ENCODE measurements at regions not wholly inside any gene's neighbourhood (a gene's known extent, or its start where the extent isn't known, plus 50 kb on each side); places are given as distances from the start of the nearest gene placed in this dataset.

GRCh38 chr1:244970236-244970743 is 105.9 kb upstream of the HNRNPU start:
- peak in 2 of 6 experiments; percentile 91 to 94 for DNase-seq

DNA sequence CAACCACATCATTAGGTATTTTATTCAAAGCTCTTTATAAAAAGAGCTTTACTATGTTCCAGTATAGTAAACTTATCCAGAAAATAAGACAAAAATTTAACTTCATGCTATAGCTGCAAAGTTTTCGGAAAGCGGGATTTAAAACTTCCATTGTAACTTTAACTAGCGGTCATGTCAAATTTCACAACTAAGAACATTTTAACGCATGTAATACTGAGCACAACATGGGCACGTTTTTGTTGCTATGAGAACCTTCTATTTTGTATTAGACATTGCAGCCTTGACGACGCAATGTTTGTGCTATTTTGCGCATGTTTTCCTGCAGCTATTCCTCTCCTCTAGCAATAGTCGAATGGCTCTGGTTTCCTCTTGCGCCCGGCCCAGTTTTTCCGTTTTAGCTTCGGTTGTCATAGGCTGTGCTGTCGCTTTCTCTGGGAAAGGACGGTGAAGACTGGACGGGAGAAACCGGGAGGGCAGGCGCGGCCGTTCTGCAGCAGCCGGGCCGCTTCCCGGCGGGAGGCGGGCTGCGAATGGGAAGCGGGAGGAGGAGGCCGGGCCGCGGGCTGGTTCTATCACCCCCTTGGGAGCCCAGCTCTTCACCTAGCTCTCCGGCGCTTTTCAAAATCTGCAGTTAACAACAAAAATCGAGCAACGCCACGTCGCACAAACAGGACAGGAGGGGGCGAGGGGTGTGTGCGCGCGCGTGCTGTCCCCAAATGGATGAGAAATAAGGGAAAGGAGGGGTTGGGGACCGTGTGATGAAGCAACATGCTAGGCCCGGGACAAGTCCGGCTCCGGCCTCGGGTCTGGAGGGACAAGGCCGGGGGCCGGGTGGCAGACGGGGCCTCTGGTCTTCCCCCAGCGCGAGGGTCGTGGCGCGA is 105.3 kb upstream of the HNRNPU start:
- DNase-seq = peak; percentile 70 to 92 (median 82)

GRCh38 chr1:244968881-244969280 is 104.5 kb upstream of the HNRNPU start:
- DNase-seq = no peak

DNA sequence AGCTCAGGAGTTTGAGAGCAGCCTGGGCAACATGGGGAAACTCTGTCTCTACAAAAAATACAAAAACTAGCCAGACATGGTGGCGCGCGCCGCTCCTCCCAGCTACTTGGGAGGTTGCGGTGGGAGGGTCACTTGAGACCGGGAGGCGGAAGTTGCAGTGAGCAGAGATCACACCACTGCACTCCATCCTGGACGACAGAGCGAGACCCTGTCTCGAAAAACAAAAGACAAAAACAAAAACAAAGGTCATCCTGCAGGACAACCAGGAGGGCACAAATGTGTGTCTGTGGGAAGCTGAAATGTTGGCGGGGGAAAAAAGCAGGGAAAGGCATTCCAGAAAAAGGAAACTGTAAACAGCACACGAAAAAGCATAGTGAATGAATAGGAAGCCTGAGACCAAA is 104.1 kb upstream of the HNRNPU start:
- DNase-seq = no peak

DNA sequence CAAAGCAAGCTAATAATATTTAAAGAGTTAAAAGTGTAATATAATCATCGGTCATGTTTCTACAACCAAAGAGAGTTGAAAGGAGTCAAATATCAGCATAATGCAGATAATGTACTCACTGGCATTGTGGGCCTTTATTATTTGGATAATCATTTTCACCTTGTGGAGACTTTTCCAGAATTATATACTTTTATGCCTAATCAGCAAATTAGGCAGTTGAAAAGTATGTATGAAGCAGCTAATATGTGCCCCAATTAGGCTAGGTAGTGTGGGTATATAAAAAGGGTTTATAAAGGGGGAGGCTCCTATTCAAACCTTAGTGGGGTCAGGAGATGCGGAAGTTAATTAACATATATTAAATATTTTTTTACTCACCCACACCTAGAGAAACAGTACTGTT is 102.8 kb upstream of the HNRNPU start:
- DNase-seq = no peak

DNA sequence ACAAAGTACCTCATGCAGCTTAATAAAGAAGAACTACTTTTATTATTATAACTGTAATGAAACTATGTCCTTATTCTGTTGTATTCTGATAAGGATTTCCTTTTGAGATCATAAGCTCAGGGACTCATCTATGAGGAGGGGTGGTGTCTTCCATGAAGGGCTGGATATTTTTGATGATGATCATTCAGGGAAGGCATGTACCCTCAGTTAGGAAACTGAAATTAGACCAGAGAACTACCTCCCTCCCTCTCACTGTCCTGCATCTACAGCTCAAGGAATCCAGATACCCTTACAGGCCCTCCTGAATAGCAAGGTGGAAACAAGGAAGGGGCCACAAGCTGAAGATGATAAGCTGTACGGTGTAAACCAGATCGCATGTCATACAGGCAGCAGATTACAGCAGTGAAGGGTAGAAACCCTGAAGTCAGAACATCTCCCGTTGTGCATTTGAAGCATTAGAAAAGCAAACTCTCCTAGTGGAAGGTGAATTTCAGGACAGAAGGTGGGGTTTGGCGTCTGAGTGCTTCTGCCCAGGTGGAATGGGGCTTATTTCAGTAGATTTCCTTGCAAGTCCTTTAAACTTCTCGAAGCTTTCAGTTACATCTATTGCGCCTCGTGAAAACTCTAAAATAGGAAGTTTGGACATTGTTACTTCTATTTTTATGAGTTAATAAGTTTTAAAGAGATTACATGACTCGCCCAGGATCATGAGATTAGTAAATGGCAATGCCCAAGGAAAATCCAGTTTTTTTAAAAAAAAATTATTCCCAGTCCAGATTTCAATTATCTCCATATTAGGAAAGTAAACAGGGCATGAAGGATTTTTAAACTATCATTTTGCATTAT is 101.1 kb upstream of the HNRNPU start:
- no peak for DNase-seq

- peak in 1 of 6 experiments; percentile 23 for DNase-seq
These were observed 100.0 kb upstream of the HNRNPU start for GRCh38 chr1:244964112-244964971.

GRCh38 chr1:244963231-244963826 is 99.0 kb upstream of the HNRNPU start:
- no peak for DNase-seq

DNA sequence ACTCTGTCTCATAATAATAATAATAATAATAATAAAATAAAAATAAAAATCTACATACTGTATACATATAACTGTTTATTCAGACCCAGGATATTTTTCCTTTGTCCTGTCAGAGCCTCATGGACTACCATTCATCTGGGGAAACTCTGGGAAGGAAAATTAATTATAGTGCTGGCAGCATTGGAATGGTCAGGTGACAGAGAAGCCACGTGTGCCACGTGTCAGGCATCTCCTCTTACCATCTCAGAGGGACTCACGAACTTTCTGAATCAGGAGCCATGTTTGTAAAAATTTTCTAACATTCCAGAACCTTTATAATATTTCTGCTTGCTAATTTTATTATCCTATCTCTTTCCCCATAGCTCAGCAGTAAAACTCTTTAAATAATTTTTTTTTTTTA is 97.8 kb upstream of the HNRNPU start:
- no peak for DNase-seq

DNA sequence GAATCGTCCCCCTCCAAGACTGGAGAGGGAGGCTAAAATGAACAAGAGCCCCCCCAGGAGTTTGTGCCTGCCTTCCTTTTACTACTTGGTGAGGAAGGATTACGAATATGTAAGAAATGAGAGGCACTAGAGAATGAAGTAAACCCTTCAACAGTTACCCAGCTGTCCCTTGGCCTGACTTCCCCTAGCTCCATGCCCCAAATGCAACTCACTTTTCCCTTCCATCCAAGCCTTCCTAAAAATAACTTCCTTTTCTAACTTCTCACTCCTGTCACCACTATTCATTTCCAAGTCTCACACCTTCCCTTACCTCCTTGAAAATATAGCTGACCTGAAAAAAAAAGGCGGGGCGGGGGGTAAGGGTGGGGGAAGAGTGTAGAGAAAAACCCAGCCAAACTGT is 96.6 kb upstream of the HNRNPU start:
- DNase-seq = no peak

GRCh38 chr1:244958593-244958992 is 94.2 kb upstream of the HNRNPU start:
- no peak for DNase-seq

- no peak for DNase-seq
These were observed 93.2 kb upstream of the HNRNPU start for GRCh38 chr1:244957525-244957924.

DNA sequence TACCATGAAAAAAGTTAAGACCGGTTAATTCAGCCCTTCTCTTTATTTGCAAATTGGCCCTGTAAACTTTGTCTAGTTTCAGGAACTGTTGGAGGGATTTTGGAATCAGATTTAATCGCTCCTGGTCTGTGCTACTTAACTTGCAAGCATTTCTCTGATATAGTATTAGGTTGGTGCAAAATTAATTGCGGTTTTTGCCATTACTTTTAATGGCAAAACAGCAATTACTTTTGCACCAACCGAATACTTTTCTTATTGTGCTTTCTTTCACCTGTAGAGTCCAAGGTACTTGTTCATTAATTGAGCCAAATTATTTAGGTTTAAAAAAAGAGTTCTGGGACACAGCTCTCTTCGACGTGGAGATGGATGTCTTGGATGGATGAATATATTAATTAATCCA is 92.8 kb upstream of the HNRNPU start:
- no peak for DNase-seq

DNA sequence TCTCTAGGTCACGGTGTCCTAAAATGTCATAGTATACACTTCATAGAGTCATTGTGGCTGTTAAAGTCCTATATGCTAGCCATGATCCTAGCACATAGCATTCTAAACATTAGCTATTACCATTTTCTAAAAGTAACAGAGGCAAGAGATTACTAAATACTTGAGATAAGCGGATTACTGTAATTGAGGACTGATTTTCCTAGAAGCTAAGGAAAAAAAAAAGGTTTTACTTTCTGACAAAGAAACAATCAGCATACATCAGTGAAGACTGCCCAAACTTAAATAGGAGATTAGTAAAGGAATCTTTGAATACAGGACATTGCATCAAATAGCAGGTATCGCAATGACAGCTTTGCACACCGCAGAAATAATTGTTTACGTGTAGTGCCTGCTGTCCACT is 91.3 kb upstream of the HNRNPU start:
- DNase-seq = no peak

DNA sequence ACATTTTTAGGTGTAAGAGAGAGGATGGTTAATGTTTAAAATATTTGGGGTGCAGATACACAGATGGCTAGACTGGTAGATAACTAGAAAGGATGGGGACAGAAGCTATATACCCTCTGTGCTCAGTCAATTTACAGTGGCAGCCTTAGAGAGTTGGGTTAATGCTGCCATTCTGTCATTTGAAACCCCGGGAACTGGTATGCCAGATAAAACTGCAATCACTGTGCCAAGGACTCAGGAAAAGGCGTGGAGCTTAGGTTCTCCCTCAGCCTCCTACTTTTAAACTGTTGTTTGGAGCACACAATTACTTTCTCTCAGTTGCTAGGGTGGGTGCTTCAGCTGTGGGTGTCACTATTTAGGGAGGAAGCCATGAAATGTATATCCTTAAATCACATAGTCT is 90.0 kb upstream of the HNRNPU start:
- no peak for DNase-seq

DNA sequence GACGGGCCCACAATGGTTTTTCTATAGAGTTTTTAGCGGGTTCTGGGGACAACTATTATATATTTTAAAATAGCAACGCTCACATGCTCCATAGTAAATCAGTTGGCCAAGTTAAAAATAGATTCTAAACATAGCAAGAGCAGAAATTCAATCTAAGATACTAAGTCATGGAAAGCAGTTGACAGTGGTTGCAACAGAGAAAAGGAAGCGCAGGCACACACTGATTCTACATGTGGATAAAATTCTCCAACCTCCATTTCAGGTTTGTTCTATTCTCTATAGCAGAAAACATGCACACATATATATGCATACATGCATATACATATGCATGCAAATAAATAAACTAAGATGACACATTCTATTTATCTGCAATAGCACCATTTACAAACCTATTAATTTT is 89.6 kb upstream of the HNRNPU start:
- DNase-seq = no peak

- no peak for DNase-seq
These were observed 88.6 kb upstream of the HNRNPU start for GRCh38 chr1:244952940-244953339.

DNA sequence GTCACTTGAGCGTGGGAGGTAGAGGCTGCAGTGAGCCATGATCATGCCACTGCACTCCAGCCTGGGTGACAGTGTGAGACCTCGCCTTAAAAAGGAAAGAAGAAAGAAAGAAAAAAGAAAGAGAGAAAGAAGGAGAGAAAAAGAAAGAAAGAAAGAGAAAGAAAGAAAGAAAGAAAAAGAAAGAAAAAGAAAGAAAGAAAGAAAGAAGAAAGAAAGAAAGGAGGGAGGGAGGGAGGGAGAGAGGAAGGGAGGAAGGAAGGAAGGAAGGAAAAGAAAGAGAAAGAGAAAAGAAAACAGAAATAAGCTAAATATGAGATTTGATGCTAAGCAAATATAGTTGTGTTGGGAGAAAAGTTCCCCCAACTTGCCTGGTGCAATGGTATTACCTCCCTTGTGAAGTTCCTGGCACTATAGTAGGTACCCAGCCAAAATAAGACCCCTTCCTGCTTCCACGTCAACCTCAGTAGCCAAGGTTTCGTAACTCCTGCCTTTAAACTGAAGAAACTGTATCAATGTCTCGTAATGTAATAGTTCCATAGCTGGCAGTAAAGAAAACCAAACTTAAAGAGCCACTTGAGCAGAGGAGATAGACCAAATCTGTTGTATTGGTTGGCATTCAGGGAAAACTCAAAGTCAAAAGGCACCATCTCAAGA is 88.1 kb upstream of the HNRNPU start:
- DNase-seq = no peak

DNA sequence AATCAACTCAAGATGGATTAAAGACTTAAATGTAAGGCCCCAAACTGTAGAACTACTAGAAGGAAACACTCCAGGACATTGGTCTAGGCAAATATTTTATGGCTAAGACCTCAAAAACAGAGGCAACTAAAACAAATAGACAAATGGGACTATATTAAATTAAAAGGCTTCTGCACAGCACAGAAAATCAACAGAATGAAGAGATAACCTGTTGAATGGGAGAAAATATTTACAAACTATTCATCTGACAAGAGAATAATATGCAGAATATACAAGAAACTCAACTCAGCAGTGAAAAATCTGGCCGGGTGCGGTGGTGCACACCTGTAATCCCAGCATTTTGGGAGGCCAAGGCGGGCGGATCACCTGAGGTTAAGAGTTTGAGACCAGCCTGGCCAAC is 84.1 kb upstream of the HNRNPU start:
- no peak for DNase-seq

- DNase-seq = no peak
These were observed 80.8 kb upstream of the HNRNPU start for GRCh38 chr1:244945109-244945671.

DNA sequence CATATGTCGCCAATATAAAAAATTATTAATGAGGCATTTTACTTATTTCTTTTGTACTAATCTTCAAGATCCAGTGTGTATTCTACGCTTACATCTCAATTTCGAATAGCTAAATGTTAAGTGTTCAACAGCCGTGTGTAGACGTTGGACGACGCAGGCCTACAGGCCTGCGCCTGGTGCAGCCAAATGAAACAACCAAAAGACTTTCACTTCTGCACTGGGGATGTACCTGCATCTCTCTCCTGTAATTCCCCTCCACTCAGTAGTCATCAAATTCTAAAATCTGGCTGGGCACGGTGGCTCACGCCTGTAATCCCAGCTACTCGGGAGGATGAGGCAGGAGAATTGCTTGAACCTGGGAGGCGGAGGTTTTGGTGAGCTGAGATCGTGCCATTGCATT is 76.8 kb upstream of the HNRNPU start:
- DNase-seq = no peak

DNA sequence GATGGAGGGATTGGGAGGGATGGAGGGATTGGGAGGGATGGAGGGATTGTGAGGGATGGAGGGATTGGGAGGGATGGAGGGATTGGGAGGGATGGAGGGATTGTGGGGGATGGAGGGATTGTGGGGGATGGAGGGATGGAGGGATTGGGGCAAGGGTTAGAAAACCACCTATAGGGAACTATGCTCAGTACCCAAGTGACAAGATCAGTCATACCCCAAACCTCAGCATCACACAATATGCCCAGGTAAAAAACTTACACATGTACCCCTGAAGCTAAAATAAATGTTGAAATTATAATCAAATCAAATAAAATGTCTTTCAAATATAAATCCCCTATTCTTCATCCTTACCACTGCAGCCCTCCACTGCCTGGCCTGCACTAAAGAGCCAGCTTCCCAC is 72.8 kb upstream of the HNRNPU start:
- no peak for DNase-seq

Data from stimulated activated naive CD4-positive, alpha-beta T cell (primary cell).